Amygdala (tissue), 56 donors: ENCODE measurements at regions not wholly inside any gene's neighbourhood (a gene's known extent, or its start where the extent isn't known, plus 50 kb on each side); places are given as distances from the start of the nearest gene placed in this dataset.
A peak's percentile ranks its signal among the peaks of the same experiment; 100 is the strongest.

Experiments
- DNase-seq, 56 donors: peaks; one replicate each; lab custom pipeline; 2025; lab: John Stamatoyannopoulos, UW

DNA sequence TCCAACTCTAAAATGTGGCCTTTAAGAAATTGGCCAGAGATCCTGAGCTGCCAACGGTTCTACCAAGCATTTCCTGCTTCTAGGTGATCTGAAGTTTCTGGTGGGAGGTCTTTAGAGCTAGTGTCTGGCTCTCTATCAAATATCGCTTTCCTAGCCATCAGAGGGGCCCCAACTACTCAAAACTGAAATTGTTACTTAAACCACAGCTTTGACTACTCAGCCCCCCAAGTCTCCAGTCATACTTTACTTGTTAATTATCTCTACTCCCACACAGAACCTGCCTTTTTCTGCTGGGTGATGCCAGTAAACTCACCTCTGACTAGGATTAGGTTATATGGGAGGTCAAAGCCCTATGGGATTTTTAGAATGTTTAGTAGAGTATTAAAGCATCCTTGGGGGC, 95.1 kb downstream of the FASLG start:
- DNase-seq: no peak

DNA sequence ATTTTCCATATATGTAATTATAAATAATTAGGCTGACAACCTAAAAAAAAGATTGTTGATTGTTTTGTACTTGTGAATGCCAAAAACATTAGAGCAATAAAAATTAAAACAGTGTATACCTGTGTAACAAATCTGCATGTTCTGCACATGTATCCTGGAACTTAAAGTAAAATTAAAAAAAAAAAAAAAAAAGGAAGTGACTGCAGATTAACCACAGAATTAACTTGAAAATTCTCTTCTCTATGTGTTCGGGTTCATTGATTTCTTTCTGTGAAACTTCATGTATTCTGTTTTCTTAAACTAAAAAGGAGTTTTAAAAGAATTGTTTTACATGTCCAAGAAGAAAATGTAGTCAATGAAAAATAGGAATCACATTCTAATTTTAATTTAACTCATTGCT, 95.7 kb downstream of the FASLG start:
- no peak for DNase-seq

DNA sequence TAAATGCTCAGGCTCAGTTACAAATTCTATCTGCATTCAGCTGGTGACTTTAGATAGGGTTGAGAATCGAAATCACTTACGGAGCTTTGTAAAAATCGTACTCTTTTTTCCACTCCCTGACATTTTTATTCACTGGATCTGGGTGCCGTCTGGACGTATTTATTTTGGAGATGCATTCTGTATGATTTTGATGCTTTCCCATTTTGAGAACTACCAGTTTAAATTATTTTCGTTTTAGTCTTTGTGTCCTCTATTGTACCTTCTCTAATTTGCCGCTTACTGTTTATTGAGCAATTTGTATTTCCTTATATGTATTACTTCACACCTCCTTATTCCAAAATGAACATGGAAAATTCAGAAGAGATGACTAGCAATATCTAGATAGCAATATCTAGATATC, 96.2 kb downstream of the FASLG start:
- DNase-seq: no peak

DNA sequence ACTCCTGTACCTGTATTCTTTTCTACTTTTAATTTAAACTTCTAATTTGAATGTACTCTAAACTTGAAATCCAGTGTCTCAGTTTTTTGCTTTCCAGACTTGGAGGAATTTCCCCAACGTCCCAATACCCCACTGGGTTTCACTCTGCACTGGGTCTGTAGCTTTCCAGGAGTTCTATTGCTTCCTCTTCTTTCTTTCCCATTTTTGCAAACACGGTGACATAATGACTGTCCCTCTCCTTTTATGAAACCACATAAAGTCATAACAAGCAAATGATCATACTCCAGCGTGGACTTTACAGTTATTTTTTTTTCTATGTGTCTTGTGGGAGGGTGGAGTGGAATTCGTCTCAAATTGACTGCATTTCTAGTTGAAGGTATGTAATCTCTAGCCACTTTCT, 97.1 kb downstream of the FASLG start:
- no peak for DNase-seq

- DNase-seq: no peak
Measured at GRCh38 chr1:172758259-172758658, 99.4 kb downstream of the FASLG start.

DNA sequence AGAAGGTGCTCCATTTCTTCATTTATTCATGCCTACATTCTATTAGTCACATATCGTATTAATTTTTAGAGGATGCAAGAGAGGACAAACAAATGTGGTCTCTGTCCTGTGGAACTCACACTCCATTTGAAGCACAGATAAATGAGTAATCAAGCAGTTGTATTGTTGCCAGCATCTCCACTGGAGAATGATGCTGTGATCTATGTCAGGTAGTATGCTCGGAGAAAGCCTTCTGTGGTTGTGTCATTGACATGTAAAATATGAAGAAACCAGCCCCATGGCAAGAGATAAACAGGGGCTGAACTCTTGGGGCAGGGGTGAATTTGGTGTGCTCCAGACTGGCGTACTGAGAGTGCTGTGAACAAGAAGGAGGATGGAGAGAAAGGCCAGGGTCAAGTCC, 101.2 kb downstream of the FASLG start:
- no peak for DNase-seq

GRCh38 chr1:172761581-172762486, 102.9 kb downstream of the FASLG start:
- no peak for DNase-seq

- DNase-seq: no peak
Measured at GRCh38 chr1:172763057-172763456, 104.2 kb downstream of the FASLG start.

DNA sequence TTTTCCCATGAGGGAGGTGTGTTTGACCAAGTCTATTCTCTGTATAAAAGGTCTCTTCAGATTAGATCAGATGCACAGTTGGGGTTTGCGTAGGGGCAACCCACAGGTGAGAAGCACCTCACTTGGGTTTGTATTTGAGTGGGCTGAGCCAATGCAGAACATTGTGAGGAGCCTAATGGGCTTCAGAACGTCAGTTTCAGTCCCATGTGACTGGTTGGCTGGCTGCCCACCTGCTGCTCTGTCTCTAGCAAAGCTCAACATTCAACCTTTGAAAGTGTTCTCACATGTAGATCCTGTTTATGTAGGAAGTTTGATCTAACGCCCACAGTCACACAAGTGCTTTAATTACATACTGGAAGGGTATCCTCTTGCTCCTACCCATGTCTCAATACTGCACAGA, 105.5 kb downstream of the FASLG start:
- DNase-seq: no peak

DNA sequence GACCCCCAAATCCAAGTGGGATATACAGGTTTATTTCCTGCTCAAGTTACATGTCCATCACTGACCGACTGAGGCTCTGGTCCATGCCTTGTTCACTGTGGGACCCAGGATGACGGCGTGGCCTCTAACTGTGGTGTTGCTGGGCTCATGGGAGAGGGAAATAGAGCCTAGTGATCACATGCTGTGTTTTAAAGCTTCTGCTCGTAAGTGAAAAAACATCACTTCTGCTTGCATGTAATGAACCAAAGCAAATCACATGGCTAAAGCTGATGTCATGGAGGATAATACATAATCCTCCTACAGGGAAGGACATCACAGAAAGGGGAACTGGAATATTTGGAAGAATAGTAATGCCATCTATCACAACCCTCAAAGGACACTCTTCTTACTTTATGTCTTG, 107.6 kb downstream of the FASLG start:
- peak in 1 of 56 donors; percentile 1 for DNase-seq

GRCh38 chr1:172770071-172770470, 111.2 kb downstream of the FASLG start:
- no peak for DNase-seq

- DNase-seq: no peak
Measured at GRCh38 chr1:172774561-172774960, 115.7 kb downstream of the FASLG start.

GRCh38 chr1:172775606-172776005, 116.7 kb downstream of the FASLG start:
- no peak for DNase-seq

DNA sequence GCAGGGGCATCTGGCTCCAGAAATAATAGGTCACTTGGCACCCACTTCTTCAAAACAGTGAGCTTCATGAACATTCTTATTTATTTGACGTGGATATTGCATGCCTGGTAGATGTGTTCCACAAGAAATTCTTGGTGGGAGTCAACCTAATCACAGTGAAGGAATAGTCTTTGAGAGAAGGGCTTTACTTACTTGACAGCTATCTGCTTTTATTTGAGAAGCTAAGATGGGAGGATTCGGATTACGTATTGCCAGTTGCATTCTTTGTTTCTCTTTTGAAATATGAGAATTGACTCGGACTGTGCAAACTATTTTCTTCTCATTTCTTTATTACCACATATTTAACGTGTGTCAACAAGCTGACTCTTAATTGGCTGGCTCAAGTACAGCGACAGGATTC, 117.2 kb downstream of the FASLG start:
- no peak for DNase-seq

GRCh38 chr1:172777767-172778166, 118.9 kb downstream of the FASLG start:
- no peak for DNase-seq

GRCh38 chr1:172778456-172779455, 119.9 kb downstream of the FASLG start:
- DNase-seq: no peak

- DNase-seq: no peak
Measured at GRCh38 chr1:172779491-172779890, 120.6 kb downstream of the FASLG start.

GRCh38 chr1:172781513-172782140, 122.7 kb downstream of the FASLG start:
- no peak for DNase-seq

GRCh38 chr1:172789840-172790239, 130.9 kb downstream of the FASLG start:
- DNase-seq: no peak

DNA sequence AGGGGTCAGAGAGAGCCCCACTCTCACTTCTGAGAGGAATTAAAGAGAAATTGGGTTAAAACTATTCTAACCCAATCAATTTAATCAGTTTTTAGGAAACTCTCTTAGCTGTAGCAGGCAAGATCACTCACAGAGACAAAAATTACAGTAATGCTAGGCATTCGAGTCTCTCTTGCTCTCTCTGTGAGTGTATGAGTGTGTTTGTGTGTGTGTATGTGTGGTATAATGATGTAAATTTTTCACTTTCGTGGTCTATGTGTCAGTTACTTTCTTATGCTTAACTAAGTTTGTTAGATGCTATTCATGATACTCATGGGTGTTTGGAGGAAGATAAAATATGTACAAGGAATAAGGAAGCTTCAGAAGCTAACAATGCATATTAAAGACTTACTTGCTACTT, 131.3 kb downstream of the FASLG start:
- DNase-seq: no peak

DNA sequence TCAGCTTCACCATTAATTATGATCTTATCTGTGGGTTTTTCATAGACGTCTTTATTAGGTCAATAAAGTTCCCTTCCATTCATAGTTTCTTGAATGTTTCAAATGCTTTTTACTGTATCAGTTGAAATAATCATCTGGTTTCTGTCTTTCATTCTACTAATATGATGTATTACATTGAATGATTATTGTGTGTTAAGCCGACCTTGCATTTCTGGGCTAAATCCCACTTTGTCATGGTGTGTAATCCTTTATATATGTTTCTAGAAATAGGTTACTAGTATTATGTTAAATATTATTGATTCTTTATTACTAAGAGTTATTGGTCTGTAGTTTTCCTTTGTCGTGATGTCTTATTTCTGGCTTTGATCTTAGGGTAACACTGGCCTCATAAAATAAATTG, 134.9 kb downstream of the FASLG start:
- no peak for DNase-seq
